HCT116 (cell line): ENCODE measurements at regions not wholly inside any gene's neighbourhood (a gene's known extent, or its start where the extent isn't known, plus 50 kb on each side); places are given as distances from the start of the nearest gene placed in this dataset.

ENCODE experiments used
- ATAC-seq: fragments of 200-7000 bp; cut with Tn5 transposase; 2 replicates; pipeline ENCODE4 v1.9.1; 2020; ENCODE audit warnings: mild to moderate bottlenecking, moderate library complexity
- BruUV-seq: library from RNA; stranded (reverse); fragments of 400-500 nt; replicated peaks from 2 replicates; lab custom pipeline; 2021; lab: Mats Ljungman, UMichigan
- CTCF ChIA-PET: fragments of 300-600 bp; sonication (Branson Sonifier 250); formaldehyde crosslinking; loops from one replicate; lab custom pipeline; 2021; ENCODE audit warnings: antibody characterized with exemption; lab: Charles Lee
- POLR2A ChIA-PET: fragments of 300-600, 350-600 bp; sonication (Branson Sonifier 250); formaldehyde crosslinking; loops from one replicate; lab custom pipeline; 2021; ENCODE audit warnings: antibody characterized with exemption; lab: Charles Lee
- RAD21 ChIA-PET, 2 experiments: fragments of 300-600 bp; sonication (Branson Sonifier 250); formaldehyde crosslinking; loops; one replicate each; lab custom pipeline; 2023; ENCODE audit warnings: low total read pairs in 2 of 2; ENCODE audit not compliant: uncharacterized antibody in 2 of 2, unreplicated experiment in 2 of 2, low non-redundant PET in 1 of 2; lab: Charles Lee
- DNase-seq: peaks from one replicate; pipeline ENCODE4 v3.0.0-alpha.2; 2010; ENCODE audit warnings: low read depth, low spot score
- H2AFZ ChIP-seq: fragments of 200-600 bp; shearing (Covaris generic), sonication (generic); 2 replicates; pipeline ENCODE4 v1.6.1; 2017; ENCODE audit warnings: low read depth, mixed run types, mixed read lengths, antibody characterized with exemption, low read length; ENCODE audit not compliant: poor library complexity, severe bottlenecking
- H3K27ac ChIP-seq: 2 replicates; pipeline ENCODE4 v1.5.1; 2012; ENCODE audit warnings: low read depth, low read length
- H3K27me3 ChIP-seq: fragments of 200-600 bp; sonication (generic); 2 replicates; pipeline ENCODE4 v1.6.1; 2016; ENCODE audit warnings: mixed run types, low read length, mixed read lengths; ENCODE audit not compliant: insufficient read depth
- H3K36me3 ChIP-seq, 2 experiments: fragments of 200-500 bp in 1 of 2; fragments of 200-600 bp in 1 of 2; sonication (Bioruptor generic) in 1 of 2; sonication (generic) in 1 of 2; 2 replicates each; pipeline versions ENCODE4 v1.5.1 to v1.6.1; 2014 to 2016; ENCODE audit warnings: low read length in 2 of 2, inconsistent platforms in 1 of 2, mixed read lengths in 1 of 2, mixed run types in 1 of 2; ENCODE audit not compliant: insufficient read depth in 2 of 2, control insufficient read depth in 1 of 2
- H3K4me1 ChIP-seq, 2 experiments: fragments of 200-600 bp in 1 of 2; sonication (generic) in 1 of 2; 2 replicates each; pipeline versions ENCODE4 v1.5.1 to v1.6.1; 2012 to 2017; ENCODE audit warnings: low read length in 2 of 2, inconsistent platforms in 1 of 2, mild to moderate bottlenecking in 1 of 2, mixed read lengths in 1 of 2, mixed run types in 1 of 2, moderate library complexity in 1 of 2; ENCODE audit not compliant: insufficient read depth in 2 of 2, control insufficient read depth in 1 of 2
- H3K4me2 ChIP-seq: fragments of 200-600 bp; sonication (generic); 2 replicates; pipeline ENCODE4 v1.6.1; 2017; ENCODE audit warnings: mixed run types, low read length, mixed read lengths
- H3K4me3 ChIP-seq, 2 experiments: fragments of 200-600 bp in 1 of 2; sonication (generic) in 1 of 2; replicated peaks in 1 of 2; 2 replicates each; pipeline ENCODE4 v1.5.1; 2011 to 2016; ENCODE audit warnings: low read length in 2 of 2, control low read depth in 1 of 2, low read depth in 1 of 2, mild to moderate bottlenecking in 1 of 2, mixed read lengths in 1 of 2, mixed run types in 1 of 2
- H3K79me2 ChIP-seq: fragments of 200-600 bp; sonication (generic); 2 replicates; pipeline ENCODE4 v1.6.1; 2017; ENCODE audit warnings: mild to moderate bottlenecking, mixed run types, low read length, moderate library complexity, mixed read lengths; ENCODE audit not compliant: insufficient read depth
- H3K9ac ChIP-seq: fragments of 200-600 bp; sonication (generic); 2 replicates; pipeline ENCODE4 v1.6.1; 2016; ENCODE audit warnings: low read length, mixed read lengths
- H3K9me2 ChIP-seq: fragments of 200-600 bp; sonication (generic), shearing (Covaris generic); 2 replicates; pipeline ENCODE4 v1.6.1; 2017; ENCODE audit warnings: mixed run types, mild to moderate bottlenecking, moderate library complexity; ENCODE audit not compliant: insufficient read depth
- H3K9me3 ChIP-seq, 2 experiments: fragments of 200-500 bp in 1 of 2; fragments of 200-600 bp in 1 of 2; sonication (Bioruptor generic) in 1 of 2; sonication (generic) in 1 of 2; 2 replicates each; pipeline ENCODE4 v1.6.1; 2014 to 2017; ENCODE audit warnings: low read length in 2 of 2, mixed read lengths in 2 of 2, inconsistent platforms in 1 of 2, low read depth in 1 of 2, mild to moderate bottlenecking in 1 of 2, mixed run types in 1 of 2, moderate library complexity in 1 of 2; ENCODE audit not compliant: control insufficient read depth in 1 of 2, insufficient read depth in 1 of 2
- H4K20me1 ChIP-seq: fragments of 200-600 bp; sonication (generic), shearing (Covaris generic); 2 replicates; pipeline ENCODE4 v1.6.1; 2017; ENCODE audit warnings: mixed run types, mild to moderate bottlenecking, moderate library complexity; ENCODE audit not compliant: insufficient read depth
- ELF1 ChIP-seq: IDR thresholded peaks from 2 replicates; pipeline ENCODE4 v1.6.1; 2012; ENCODE audit warnings: low read depth, borderline replicate concordance
- EZH2 ChIP-seq: fragments of 200-600 bp; sonication (generic); IDR thresholded peaks from 2 replicates; pipeline ENCODE4 v1.6.1; 2017; ENCODE audit warnings: antibody characterized with exemption, mixed run types
- FOSL1 ChIP-seq: IDR thresholded peaks from 2 replicates; pipeline ENCODE4 v1.6.1; 2012; ENCODE audit warnings: low read depth
- MAX ChIP-seq: IDR thresholded peaks from 2 replicates; pipeline ENCODE4 v1.6.1; 2012
- POLR2A ChIP-seq: IDR thresholded peaks from 2 replicates; pipeline ENCODE4 v1.7.0; 2011; ENCODE audit warnings: borderline replicate concordance; ENCODE audit not compliant: insufficient read depth, insufficient read length; ENCODE audit errors: extremely low read depth
- REST ChIP-seq: IDR thresholded peaks from 2 replicates; pipeline ENCODE4 v1.6.1; 2012; ENCODE audit warnings: low read depth
- SIN3A ChIP-seq: IDR thresholded peaks from 2 replicates; pipeline ENCODE4 v1.6.1; 2012; ENCODE audit warnings: low read depth
- SP1 ChIP-seq: IDR thresholded peaks from 2 replicates; pipeline ENCODE4 v1.6.1; 2012; ENCODE audit warnings: low read depth
- SRF ChIP-seq: IDR thresholded peaks from 2 replicates; pipeline ENCODE4 v1.6.1; 2012; ENCODE audit warnings: low read depth
- intact Hi-C: fragments of 100-400 bp; cut with micrococcal nuclease; formaldehyde crosslinking; loops from 2 replicates; pipeline ENCODE4 v1.10.0; 2022

- no peaks in the 10 kb centered on the region for H3K9me2 ChIP-seq
- H3K27me3 ChIP-seq: no peaks in the 10 kb centered on the region
- no peaks in the 10 kb centered on the region for H3K4me1 ChIP-seq
- RAD21 ChIA-PET: no interaction called here
- no peaks in the 10 kb centered on the region for H3K79me2 ChIP-seq
- peaks cover 3 to 14% of the 10 kb centered on the region in 2 experiments; a peak in 2 of 4 replicates for H3K9me3 ChIP-seq
- POLR2A ChIA-PET: no interaction called here
- no peak overlapping the region for H3K4me3 ChIP-seq
- H3K27ac ChIP-seq: no peak overlapping the region
- no peaks in the 10 kb centered on the region for H4K20me1 ChIP-seq
- H3K9ac ChIP-seq: no peak overlapping the region
- TF ChIP-seq REST: no peak
- no peak for TF ChIP-seq SIN3A
- no peak for TF ChIP-seq SRF
- no peak for TF ChIP-seq SP1
- TF ChIP-seq ELF1: no peak
- TF ChIP-seq MAX: no peak
- no peak for TF ChIP-seq EZH2
- TF ChIP-seq FOSL1: no peak
- TF ChIP-seq POLR2A: no peak
- ATAC-seq (no peak), DNase-seq (no peak)
- H3K36me3 ChIP-seq: no peaks in the 10 kb centered on the region
- BruUV-seq: no TSS peak
- CTCF ChIA-PET: no interaction called here
- no peak overlapping the region for H3K4me2 ChIP-seq
- intact Hi-C loops: no loop called here
- no peak overlapping the region for H2AFZ ChIP-seq
Observed at GRCh38 chr9:24258626-24259025, 287.1 kb downstream of the IZUMO3 start.
